Hepatocyte (in vitro differentiated cells): ENCODE measurements at regions not wholly inside any gene's neighbourhood (a gene's known extent, or its start where the extent isn't known, plus 50 kb on each side); places are given as distances from the start of the nearest gene placed in this dataset.

ENCODE experiments used
- EZH2 ChIP-seq: fragments of 200-600 bp; sonication (generic); IDR thresholded peaks from 2 replicates; pipeline ENCODE4 v1.6.1; 2016; ENCODE audit warnings: antibody characterized with exemption, mild to moderate bottlenecking, borderline replicate concordance
- TF ChIP-seq, protein P1 (sequence below): fragments of 200-600 bp; sonication (generic); IDR thresholded peaks from 2 replicates; pipeline ENCODE4 v1.5.1; 2016; ENCODE audit warnings: antibody characterized with exemption, mild to moderate bottlenecking; ENCODE audit not compliant: poor library complexity

DNA sequence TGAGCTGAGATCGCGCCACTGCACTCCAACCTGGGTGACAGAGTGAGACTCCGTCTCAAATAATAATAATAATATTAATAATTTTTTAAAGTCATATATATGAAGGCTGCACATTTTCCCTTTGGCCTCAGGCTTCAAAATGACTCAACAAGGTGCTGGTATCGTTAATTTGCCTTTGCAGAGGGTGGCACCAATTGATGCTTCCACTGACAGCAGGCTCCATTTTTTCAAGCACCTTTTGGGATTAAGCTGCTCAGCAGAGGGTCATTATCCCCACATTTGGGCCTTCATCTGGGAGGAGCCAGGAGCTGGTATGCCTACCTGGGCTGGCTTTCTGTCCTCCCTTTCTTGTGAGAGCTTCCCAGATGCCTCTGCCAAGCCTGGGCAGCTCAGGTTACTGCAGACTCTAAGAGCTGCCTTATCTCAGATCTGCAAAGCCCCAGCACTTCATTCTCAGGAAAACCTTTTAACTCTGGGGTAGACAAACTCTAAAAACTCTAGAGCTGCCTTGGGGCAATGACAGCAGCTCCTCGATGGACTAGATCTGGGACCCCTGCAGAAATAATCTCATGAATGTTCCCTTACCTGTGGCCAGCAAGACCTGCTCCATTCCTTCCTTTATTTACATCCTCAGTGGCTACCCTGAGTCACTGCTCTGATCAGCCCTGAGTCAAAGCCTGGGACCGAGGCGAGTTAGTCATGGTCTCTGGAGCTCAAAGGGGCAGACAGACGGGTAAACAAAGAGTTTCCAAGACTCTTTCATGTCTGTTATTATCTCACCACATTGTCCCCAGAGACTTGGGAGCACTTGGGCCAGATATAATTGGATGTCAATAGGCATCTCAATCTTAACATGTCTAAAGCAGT is 80.0 kb upstream of the EYA2 start:
- TF ChIP-seq, protein P1, sequence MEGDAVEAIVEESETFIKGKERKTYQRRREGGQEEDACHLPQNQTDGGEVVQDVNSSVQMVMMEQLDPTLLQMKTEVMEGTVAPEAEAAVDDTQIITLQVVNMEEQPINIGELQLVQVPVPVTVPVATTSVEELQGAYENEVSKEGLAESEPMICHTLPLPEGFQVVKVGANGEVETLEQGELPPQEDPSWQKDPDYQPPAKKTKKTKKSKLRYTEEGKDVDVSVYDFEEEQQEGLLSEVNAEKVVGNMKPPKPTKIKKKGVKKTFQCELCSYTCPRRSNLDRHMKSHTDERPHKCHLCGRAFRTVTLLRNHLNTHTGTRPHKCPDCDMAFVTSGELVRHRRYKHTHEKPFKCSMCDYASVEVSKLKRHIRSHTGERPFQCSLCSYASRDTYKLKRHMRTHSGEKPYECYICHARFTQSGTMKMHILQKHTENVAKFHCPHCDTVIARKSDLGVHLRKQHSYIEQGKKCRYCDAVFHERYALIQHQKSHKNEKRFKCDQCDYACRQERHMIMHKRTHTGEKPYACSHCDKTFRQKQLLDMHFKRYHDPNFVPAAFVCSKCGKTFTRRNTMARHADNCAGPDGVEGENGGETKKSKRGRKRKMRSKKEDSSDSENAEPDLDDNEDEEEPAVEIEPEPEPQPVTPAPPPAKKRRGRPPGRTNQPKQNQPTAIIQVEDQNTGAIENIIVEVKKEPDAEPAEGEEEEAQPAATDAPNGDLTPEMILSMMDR, result no peak
- TF ChIP-seq EZH2, result no peak
